ENCODE measurements at regions not wholly inside any gene's neighbourhood (a gene's known extent, or its start where the extent isn't known, plus 50 kb on each side); places are given as distances from the start of the nearest gene placed in this dataset.

GRCh38 chrX:131729295-131729694 is 185.4 kb downstream of the OR13H1 start:
- no peaks in the 10 kb centered on the region for H3K27me3 ChIP-seq (ENCODE audit: control insufficient read depth, insufficient read depth, low read length, poor library complexity, severe bottlenecking)
- H3K27ac ChIP-seq (ENCODE audit: insufficient read depth, low read depth, low read length, poor library complexity, severe bottlenecking), result no peak overlapping the region
- H3K9me3 ChIP-seq (ENCODE audit: control insufficient read depth, low read length), result no peaks in the 10 kb centered on the region
- WGBS, 2 experiments, result 95 to 98% methylated on average over 15 of the region's 15 CpGs
- no peak overlapping the region for H3K4me3 ChIP-seq (ENCODE audit: insufficient read depth, low read depth, low read length)
- peaks cover 12% of the 10 kb centered on the region for H3K36me3 ChIP-seq (ENCODE audit: control insufficient read depth, insufficient read depth, low read length)
- H3K4me1 ChIP-seq (ENCODE audit: control insufficient read depth, insufficient read depth, low read length), result no peaks in the 10 kb centered on the region

GRCh38 chrX:131734621-131735020 is 190.7 kb downstream of the OR13H1 start:
- Histone ChIP-seq H3K36me3 (ENCODE audit: control insufficient read depth, insufficient read depth, low read length) (peaks cover 12% of the 10 kb centered on the region), H3K4me3 (ENCODE audit: insufficient read depth, low read depth, low read length) (no peak overlapping the region)
- 94 to 95% methylated on average over 9 of the region's 9 CpGs for WGBS, 2 experiments

GRCh38 chrX:131735127-131735526 is 191.3 kb downstream of the OR13H1 start:
- WGBS, 2 experiments, result 86 to 94% methylated on average over 3 of the region's 3 CpGs
- Histone ChIP-seq H3K27ac (ENCODE audit: insufficient read depth, low read depth, low read length, poor library complexity, severe bottlenecking) (no peak overlapping the region), H3K4me1 (ENCODE audit: control insufficient read depth, insufficient read depth, low read length) (no peaks in the 10 kb centered on the region), H3K36me3 (ENCODE audit: control insufficient read depth, insufficient read depth, low read length) (peaks cover 13% of the 10 kb centered on the region), H3K27me3 (ENCODE audit: control insufficient read depth, insufficient read depth, low read length, poor library complexity, severe bottlenecking) (no peaks in the 10 kb centered on the region), H3K9me3 (ENCODE audit: control insufficient read depth, low read length) (no peaks in the 10 kb centered on the region), H3K4me3 (ENCODE audit: insufficient read depth, low read depth, low read length) (no peak overlapping the region)

More at GRCh38 chrX:131734621-131735020, 190.7 kb downstream of the OR13H1 start:
- no peaks in the 10 kb centered on the region for H3K9me3 ChIP-seq (ENCODE audit: control insufficient read depth, low read length)
- H3K27ac ChIP-seq (ENCODE audit: insufficient read depth, low read depth, low read length, poor library complexity, severe bottlenecking), result no peak overlapping the region
- no peaks in the 10 kb centered on the region for H3K4me1 ChIP-seq (ENCODE audit: control insufficient read depth, insufficient read depth, low read length)
- H3K27me3 ChIP-seq (ENCODE audit: control insufficient read depth, insufficient read depth, low read length, poor library complexity, severe bottlenecking), result no peaks in the 10 kb centered on the region

- H3K4me3 ChIP-seq (ENCODE audit: insufficient read depth, low read depth, low read length), result no peak overlapping the region
- peaks cover 34% of the 10 kb centered on the region for H3K36me3 ChIP-seq (ENCODE audit: control insufficient read depth, insufficient read depth, low read length)
- H3K9me3 ChIP-seq (ENCODE audit: control insufficient read depth, low read length), result no peaks in the 10 kb centered on the region
- no peaks in the 10 kb centered on the region for H3K4me1 ChIP-seq (ENCODE audit: control insufficient read depth, insufficient read depth, low read length)
- 90 to 94% methylated on average over 2 of the region's 2 CpGs for WGBS, 2 experiments
- H3K27me3 ChIP-seq (ENCODE audit: control insufficient read depth, insufficient read depth, low read length, poor library complexity, severe bottlenecking), result no peaks in the 10 kb centered on the region
- H3K27ac ChIP-seq (ENCODE audit: insufficient read depth, low read depth, low read length, poor library complexity, severe bottlenecking), result no peak overlapping the region
These were observed 195.9 kb downstream of the OR13H1 start for GRCh38 chrX:131739823-131740222.

GRCh38 chrX:131741103-131741581 is 197.3 kb downstream of the OR13H1 start:
- Histone ChIP-seq H3K27ac (ENCODE audit: insufficient read depth, low read depth, low read length, poor library complexity, severe bottlenecking) (no peak overlapping the region), H3K4me1 (ENCODE audit: control insufficient read depth, insufficient read depth, low read length) (no peaks in the 10 kb centered on the region), H3K4me3 (ENCODE audit: insufficient read depth, low read depth, low read length) (no peak overlapping the region), H3K27me3 (ENCODE audit: control insufficient read depth, insufficient read depth, low read length, poor library complexity, severe bottlenecking) (no peaks in the 10 kb centered on the region), H3K9me3 (ENCODE audit: control insufficient read depth, low read length) (no peaks in the 10 kb centered on the region), H3K36me3 (ENCODE audit: control insufficient read depth, insufficient read depth, low read length) (peaks cover 33% of the 10 kb centered on the region)
- WGBS, 2 experiments, result 98% methylated on average over 12 of the region's 12 CpGs

GRCh38 chrX:131745942-131746489 is 202.1 kb downstream of the OR13H1 start:
- WGBS, 2 experiments, result 95 to 98% methylated on average over 5 of the region's 5 CpGs
- no peaks in the 10 kb centered on the region for H3K9me3 ChIP-seq (ENCODE audit: control insufficient read depth, low read length)
- H3K36me3 ChIP-seq (ENCODE audit: control insufficient read depth, insufficient read depth, low read length), result peaks cover 29% of the 10 kb centered on the region
- no peaks in the 10 kb centered on the region for H3K4me1 ChIP-seq (ENCODE audit: control insufficient read depth, insufficient read depth, low read length)
- no peak overlapping the region for H3K27ac ChIP-seq (ENCODE audit: insufficient read depth, low read depth, low read length, poor library complexity, severe bottlenecking)
- no peaks in the 10 kb centered on the region for H3K27me3 ChIP-seq (ENCODE audit: control insufficient read depth, insufficient read depth, low read length, poor library complexity, severe bottlenecking)
- H3K4me3 ChIP-seq (ENCODE audit: insufficient read depth, low read depth, low read length), result no peak overlapping the region

GRCh38 chrX:131746491-131746968 is 202.7 kb downstream of the OR13H1 start:
- Histone ChIP-seq H3K27ac (ENCODE audit: insufficient read depth, low read depth, low read length, poor library complexity, severe bottlenecking) (no peak overlapping the region), H3K27me3 (ENCODE audit: control insufficient read depth, insufficient read depth, low read length, poor library complexity, severe bottlenecking) (no peaks in the 10 kb centered on the region), H3K36me3 (ENCODE audit: control insufficient read depth, insufficient read depth, low read length) (peaks cover 24% of the 10 kb centered on the region), H3K4me1 (ENCODE audit: control insufficient read depth, insufficient read depth, low read length) (no peaks in the 10 kb centered on the region), H3K4me3 (ENCODE audit: insufficient read depth, low read depth, low read length) (no peak overlapping the region), H3K9me3 (ENCODE audit: control insufficient read depth, low read length) (no peaks in the 10 kb centered on the region)
- WGBS, 2 experiments, result 96 to 97% methylated on average over 14 of the region's 14 CpGs

- Histone ChIP-seq H3K4me1 (ENCODE audit: control insufficient read depth, insufficient read depth, low read length) (no peaks in the 10 kb centered on the region), H3K27ac (ENCODE audit: insufficient read depth, low read depth, low read length, poor library complexity, severe bottlenecking) (no peak overlapping the region), H3K36me3 (ENCODE audit: control insufficient read depth, insufficient read depth, low read length) (peaks cover 19% of the 10 kb centered on the region), H3K9me3 (ENCODE audit: control insufficient read depth, low read length) (no peaks in the 10 kb centered on the region), H3K4me3 (ENCODE audit: insufficient read depth, low read depth, low read length) (no peak overlapping the region), H3K27me3 (ENCODE audit: control insufficient read depth, insufficient read depth, low read length, poor library complexity, severe bottlenecking) (no peaks in the 10 kb centered on the region)
- 93 to 96% methylated on average over 9 of the region's 9 CpGs for WGBS, 2 experiments
These were observed 203.3 kb downstream of the OR13H1 start for GRCh38 chrX:131747173-131747572.

GRCh38 chrX:131752493-131753198 is 208.8 kb downstream of the OR13H1 start:
- H3K4me3 ChIP-seq (ENCODE audit: insufficient read depth, low read depth, low read length), result no peak overlapping the region

GRCh38 chrX:131762802-131763234 is 218.9 kb downstream of the OR13H1 start:
- Histone ChIP-seq H3K9me3 (ENCODE audit: control insufficient read depth, low read length) (no peaks in the 10 kb centered on the region), H3K4me3 (ENCODE audit: insufficient read depth, low read depth, low read length) (no peak overlapping the region), H3K4me1 (ENCODE audit: control insufficient read depth, insufficient read depth, low read length) (no peaks in the 10 kb centered on the region), H3K27me3 (ENCODE audit: control insufficient read depth, insufficient read depth, low read length, poor library complexity, severe bottlenecking) (no peaks in the 10 kb centered on the region), H3K27ac (ENCODE audit: insufficient read depth, low read depth, low read length, poor library complexity, severe bottlenecking) (no peak overlapping the region), H3K36me3 (ENCODE audit: control insufficient read depth, insufficient read depth, low read length) (peaks cover 19% of the 10 kb centered on the region)
- 91 to 99% methylated on average over 7 of the region's 7 CpGs for WGBS, 2 experiments

More at GRCh38 chrX:131752493-131753198, 208.8 kb downstream of the OR13H1 start:
- 92% methylated on average over 22 to 24 of the region's 24 CpGs for WGBS, 2 experiments
- H3K36me3 ChIP-seq (ENCODE audit: control insufficient read depth, insufficient read depth, low read length), result peaks cover 16% of the 10 kb centered on the region
- no peak overlapping the region for H3K27ac ChIP-seq (ENCODE audit: insufficient read depth, low read depth, low read length, poor library complexity, severe bottlenecking)
- H3K9me3 ChIP-seq (ENCODE audit: control insufficient read depth, low read length), result no peaks in the 10 kb centered on the region
- H3K4me1 ChIP-seq (ENCODE audit: control insufficient read depth, insufficient read depth, low read length), result no peaks in the 10 kb centered on the region
- H3K27me3 ChIP-seq (ENCODE audit: control insufficient read depth, insufficient read depth, low read length, poor library complexity, severe bottlenecking), result no peaks in the 10 kb centered on the region

Data from ectodermal cell (in vitro differentiated cells).